Transverse colon (tissue), 4 donors: ENCODE measurements at regions not wholly inside any gene's neighbourhood (a gene's known extent, or its start where the extent isn't known, plus 50 kb on each side); places are given as distances from the start of the nearest gene placed in this dataset.
"Not testable (repeated sequence)": the region's sequence is repeated elsewhere in the genome, so short reads cannot be mapped to it uniquely, and the experiment has no call there.

Source experiments
- DNase-seq: peaks from one replicate; pipeline ENCODE4 v3.0.0-alpha.2; 2019
- H3K27ac ChIP-seq, 4 donors: fragments of 200-600 bp; sonication (generic); 2 replicates each; pipeline ENCODE4 v1.5.1; 2016 to 2018; ENCODE audit warnings: inconsistent platforms in 4 of 4
- H3K27me3 ChIP-seq: fragments of 200-600 bp; sonication (generic); 2 replicates; pipeline ENCODE4 v1.5.1; 2017; ENCODE audit warnings: inconsistent platforms
- H3K36me3 ChIP-seq, 4 donors: fragments of 200-600 bp; sonication (generic); 2 replicates each; pipeline ENCODE4 v1.5.1; 2017 to 2019; ENCODE audit warnings: inconsistent platforms in 4 of 4
- H3K4me1 ChIP-seq, 4 donors: fragments of 200-600 bp; sonication (generic); 2 replicates each; pipeline ENCODE4 v1.5.1; 2017 to 2020; ENCODE audit warnings: inconsistent platforms in 4 of 4
- H3K4me3 ChIP-seq, 4 donors: fragments of 200-600 bp; sonication (generic); 1 replicate in 1 of 4; 2 replicates in 3 of 4; pipeline versions ENCODE4 v1.5.1 to v1.6.1; 2017 to 2019; ENCODE audit warnings: inconsistent platforms in 4 of 4
- H3K9me3 ChIP-seq, 2 donors: fragments of 200-600 bp; sonication (generic); 2 replicates each; pipeline ENCODE4 v1.5.1; 2017 to 2019; ENCODE audit warnings: inconsistent platforms in 2 of 2
- CTCF ChIP-seq, 5 experiments: fragments of 200-600 bp in 3 of 5; fragments of 450-650 bp in 2 of 5; sonication (generic) in 3 of 5; IDR thresholded peaks; 1 replicate in 2 of 5; 2 replicates in 3 of 5; pipeline ENCODE4 v1.5.1; 2016 to 2017; ENCODE audit warnings: antibody characterized with exemption in 5 of 5, inconsistent platforms in 3 of 5, mild to moderate bottlenecking in 2 of 5, moderate library complexity in 1 of 5
- EP300 ChIP-seq: sonication (generic); formaldehyde crosslinking; IDR thresholded peaks from one replicate; pipeline ENCODE4 v1.6.1; 2017; ENCODE audit warnings: antibody characterized with exemption, low read depth
- POLR2A ChIP-seq: fragments of 450-650 bp; IDR thresholded peaks from one replicate; pipeline ENCODE4 v1.6.1; 2016; ENCODE audit warnings: antibody characterized with exemption, mild to moderate bottlenecking, moderate library complexity
- POLR2AphosphoS5 ChIP-seq, 3 donors: sonication (generic); formaldehyde crosslinking; IDR thresholded peaks; one replicate each; pipeline ENCODE4 v1.6.1; 2016; ENCODE audit warnings: antibody characterized with exemption in 3 of 3
- WGBS, 2 donors: methylation state at CpG; one replicate each; pipeline ENCODE4 v1.1.5; 2018; ENCODE audit warnings: low coverage in 1 of 2; 5-methylcytosine and 5-hydroxymethylcytosine counted together
- in situ Hi-C, 4 donors: fragments of 200-750 bp; cut with MboI; loops; one replicate each; pipeline versions ENCODE4 v1.15.0 to v1.15.1; 2017; ENCODE audit warnings: low sequenced_read_pairs in 3 of 4, low pct_ligation_motif_present in 1 of 4, low pct_unique_long_range_greater_than_20kb in 1 of 4
- intact Hi-C: fragments of 100-400 bp; cut with DNase I; formaldehyde crosslinking; loops from one replicate; pipeline ENCODE4 v1.15.1; 2023; ENCODE audit warnings: low total_unique reads

GRCh38 chr5:102666164-102666946 is 88.8 kb upstream of the PAM start:
- TF ChIP-seq POLR2AphosphoS5 (IDR thresholded peaks at IDR 0.05) (no peak), EP300 (no peak), POLR2A (no peak), CTCF (IDR thresholded peaks at IDR 0.05) (no peak)
- in situ Hi-C loops: no loop called here
- H3K4me1 ChIP-seq: no peaks in the 10 kb centered on the region
- H3K36me3 ChIP-seq: no peaks in the 10 kb centered on the region
- no peak overlapping the region for H3K27ac ChIP-seq
- intact Hi-C loops: no loop called here
- H3K4me3 ChIP-seq: no peak overlapping the region
- no peaks in the 10 kb centered on the region for H3K27me3 ChIP-seq
- H3K9me3 ChIP-seq: no peaks in the 10 kb centered on the region
- 74 to 82% methylated on average over 3 to 4 of the region's 4 CpGs for WGBS, 2 donors
- no peak for DNase-seq

- 65 to 75% methylated on average over 3 of the region's 3 CpGs for WGBS, 2 donors
- TF ChIP-seq CTCF (IDR thresholded peaks at IDR 0.05) (no peak), POLR2AphosphoS5 (IDR thresholded peaks at IDR 0.05) (no peak), EP300 (no peak), POLR2A (no peak)
- no peaks in the 10 kb centered on the region for H3K4me1 ChIP-seq
- H3K36me3 ChIP-seq: no peaks in the 10 kb centered on the region
- H3K9me3 ChIP-seq: no peaks in the 10 kb centered on the region
- H3K27me3 ChIP-seq: no peaks in the 10 kb centered on the region
- H3K4me3 ChIP-seq: no peak overlapping the region
- intact Hi-C loops: no loop called here
- no peak overlapping the region for H3K27ac ChIP-seq
- DNase-seq: no peak
- in situ Hi-C loops: no loop called here
Measured at GRCh38 chr5:102668220-102668932, 86.7 kb upstream of the PAM start.

- H3K36me3 ChIP-seq: no peaks in the 10 kb centered on the region
- no peak overlapping the region for H3K4me3 ChIP-seq
- in situ Hi-C loops (no loop called here), intact Hi-C loops (no loop called here)
- TF ChIP-seq EP300 (no peak), CTCF (IDR thresholded peaks at IDR 0.05) (peak; percentile 8 to 36 (median 23))
- H3K27ac ChIP-seq: no peak overlapping the region
- no peaks in the 10 kb centered on the region for H3K4me1 ChIP-seq
- H3K27me3 ChIP-seq: no peaks in the 10 kb centered on the region
- no peaks in the 10 kb centered on the region for H3K9me3 ChIP-seq
- DNase-seq: no peak
- WGBS, 2 donors: 68 to 77% methylated on average over 6 to 9 of the region's 9 CpGs
Measured at GRCh38 chr5:102670224-102670836, 84.8 kb upstream of the PAM start.

GRCh38 chr5:102671033-102671734 is 83.9 kb upstream of the PAM start:
- not testable (repeated sequence) for DNase-seq
- 83 to 84% methylated on average over 5 to 32 of the region's 32 CpGs for WGBS, 2 donors

More at GRCh38 chr5:102671033-102671734, 83.9 kb upstream of the PAM start:
- H3K4me1 ChIP-seq, intact Hi-C loops, H3K27me3 ChIP-seq, H3K36me3 ChIP-seq, H3K9me3 ChIP-seq, H3K27ac ChIP-seq, in situ Hi-C loops, H3K4me3 ChIP-seq: not testable (repeated sequence)
